Sciatic nerve (tissue), 2 donors: ENCODE measurements at regions not wholly inside any gene's neighbourhood (a gene's known extent, or its start where the extent isn't known, plus 50 kb on each side); places are given as distances from the start of the nearest gene placed in this dataset.
"Not testable (repeated sequence)": the region's sequence is repeated elsewhere in the genome, so short reads cannot be mapped to it uniquely, and the experiment has no call there.

Source experiments
- ATAC-seq: fragments of 200-7000 bp; cut with Tn5 transposase; one replicate; pipeline ENCODE4 v1.9.1; 2020; ENCODE audit warnings: mild to moderate bottlenecking, moderate library complexity
- DNase-seq: peaks from one replicate; pipeline ENCODE4 v3.0.0-alpha.2; 2020; ENCODE audit warnings: low spot score
- intact Hi-C: fragments of 100-400 bp; cut with DNase I; formaldehyde crosslinking; loops from one replicate; pipeline ENCODE4 v1.14.2; 2022
- donor health status: DM: no; HTN: no; CAD: no.
- donor health status: DM: no; HTN: no; CAD: no.

GRCh38 chr17:53253956-53254597, 568.6 kb upstream of the KIF2B start:
- intact Hi-C loops: no loop called here
- ATAC-seq (no peak), DNase-seq (no peak)

GRCh38 chr17:53249036-53249435, 573.7 kb upstream of the KIF2B start:
- intact Hi-C loops: no loop called here
- no peak for DNase-seq

GRCh38 chr17:53234138-53234537, 588.6 kb upstream of the KIF2B start:
- no peak for ATAC-seq
- no peak for DNase-seq
- intact Hi-C loops: no loop called here

More at GRCh38 chr17:53249036-53249435, 573.7 kb upstream of the KIF2B start:
- no peak for ATAC-seq

GRCh38 chr17:53227514-53227913, 595.2 kb upstream of the KIF2B start:
- ATAC-seq (no peak), DNase-seq (no peak)
- intact Hi-C loops: no loop called here

GRCh38 chr17:53227111-53227510, 595.6 kb upstream of the KIF2B start:
- intact Hi-C loops: no loop called here
- no peak for DNase-seq
- no peak for ATAC-seq

- DNase-seq (no peak), ATAC-seq (no peak)
Measured at GRCh38 chr17:53219821-53220220, 602.9 kb upstream of the KIF2B start.

GRCh38 chr17:53218723-53219122, 604.0 kb upstream of the KIF2B start:
- ATAC-seq (no peak), DNase-seq (no peak)
- intact Hi-C loops: no loop called here

More at GRCh38 chr17:53219821-53220220, 602.9 kb upstream of the KIF2B start:
- intact Hi-C loops: no loop called here

GRCh38 chr17:53217311-53217710, 605.4 kb upstream of the KIF2B start:
- ATAC-seq (no peak), DNase-seq (no peak)
- intact Hi-C loops: no loop called here

- DNase-seq, intact Hi-C loops, ATAC-seq: not testable (repeated sequence)
Measured at GRCh38 chr17:53208935-53209334, 613.8 kb upstream of the KIF2B start.

GRCh38 chr17:53193044-53193443, 629.7 kb upstream of the KIF2B start:
- DNase-seq: no peak
- intact Hi-C loops: no loop called here
- ATAC-seq: no peak

GRCh38 chr17:53191878-53192277, 630.8 kb upstream of the KIF2B start:
- no peak for DNase-seq
- intact Hi-C loops: no loop called here
- no peak for ATAC-seq

- DNase-seq: no peak
- ATAC-seq: no peak
- intact Hi-C loops: no loop called here
Measured at GRCh38 chr17:53186001-53186400, 636.7 kb upstream of the KIF2B start.

GRCh38 chr17:53176629-53177028, 646.1 kb upstream of the KIF2B start:
- ATAC-seq: no peak
- no peak for DNase-seq
- intact Hi-C loops: no loop called here

GRCh38 chr17:53168413-53168812, 654.3 kb upstream of the KIF2B start:
- ATAC-seq (no peak), DNase-seq (no peak)
- intact Hi-C loops: no loop called here

- DNase-seq (no peak), ATAC-seq (no peak)
- intact Hi-C loops: no loop called here
Measured at GRCh38 chr17:53166731-53167130, 656.0 kb upstream of the KIF2B start.

GRCh38 chr17:53150101-53150698, 672.5 kb upstream of the KIF2B start:
- no peak for DNase-seq
- ATAC-seq: no peak
- intact Hi-C loops: no loop called here

- intact Hi-C loops: no loop called here
- DNase-seq (no peak), ATAC-seq (no peak)
Measured at GRCh38 chr17:53149316-53149715, 673.4 kb upstream of the KIF2B start.

- ATAC-seq (no peak), DNase-seq (no peak)
- intact Hi-C loops: no loop called here
Measured at GRCh38 chr17:53148058-53148457, 674.7 kb upstream of the KIF2B start.

GRCh38 chr17:53142890-53143289, 679.8 kb upstream of the KIF2B start:
- no peak for ATAC-seq
- intact Hi-C loops: no loop called here

GRCh38 chr17:53141731-53142130, 681.0 kb upstream of the KIF2B start:
- DNase-seq: no peak
- ATAC-seq: no peak
- intact Hi-C loops: no loop called here

More at GRCh38 chr17:53142890-53143289, 679.8 kb upstream of the KIF2B start:
- no peak for DNase-seq

GRCh38 chr17:53141280-53141679, 681.4 kb upstream of the KIF2B start:
- intact Hi-C loops: no loop called here
- ATAC-seq (no peak), DNase-seq (no peak)
